Embryonic facial prominence (tissue), 1 donor: ENCODE measurements at regions not wholly inside any gene's neighbourhood (a gene's known extent, or its start where the extent isn't known, plus 50 kb on each side); places are given as distances from the start of the nearest gene placed in this dataset.

ENCODE experiments used
- DNase-seq: peaks from one replicate; pipeline ENCODE4 v3.0.0-alpha.2; 2016; ENCODE audit errors: extremely low spot score

GRCh38 chr11:37527545-37527944 is 929.5 kb upstream of the RAG2 start:
- no peak for DNase-seq

GRCh38 chr11:37525336-37525735 is 927.3 kb upstream of the RAG2 start:
- no peak for DNase-seq

GRCh38 chr11:37519781-37520180 is 921.7 kb upstream of the RAG2 start:
- DNase-seq, result no peak

GRCh38 chr11:37512156-37512780 is 914.2 kb upstream of the RAG2 start:
- DNase-seq, result no peak

- DNase-seq, result no peak
Observed at GRCh38 chr11:37511425-37511933, 913.4 kb upstream of the RAG2 start.

- DNase-seq, result no peak
Observed at GRCh38 chr11:37509506-37509905, 911.5 kb upstream of the RAG2 start.

- DNase-seq, result no peak
Observed at GRCh38 chr11:37506531-37506930, 908.5 kb upstream of the RAG2 start.

GRCh38 chr11:37505406-37505805 is 907.4 kb upstream of the RAG2 start:
- no peak for DNase-seq

- DNase-seq, result no peak
Observed at GRCh38 chr11:37504921-37505320, 906.9 kb upstream of the RAG2 start.

- DNase-seq, result no peak
Observed at GRCh38 chr11:37504060-37504611, 906.1 kb upstream of the RAG2 start.

GRCh38 chr11:37503411-37504059 is 905.5 kb upstream of the RAG2 start:
- no peak for DNase-seq

- no peak for DNase-seq
Observed at GRCh38 chr11:37502202-37502601, 904.2 kb upstream of the RAG2 start.

- DNase-seq, result no peak
Observed at GRCh38 chr11:37500425-37500824, 902.4 kb upstream of the RAG2 start.

- DNase-seq, result no peak
Observed at GRCh38 chr11:37497326-37497725, 899.3 kb upstream of the RAG2 start.

- no peak for DNase-seq
Observed at GRCh38 chr11:37496201-37496600, 898.2 kb upstream of the RAG2 start.

- no peak for DNase-seq
Observed at GRCh38 chr11:37484298-37484697, 886.3 kb upstream of the RAG2 start.

GRCh38 chr11:37483761-37484160 is 885.7 kb upstream of the RAG2 start:
- no peak for DNase-seq

- DNase-seq, result no peak
Observed at GRCh38 chr11:37474889-37475288, 876.9 kb upstream of the RAG2 start.

- DNase-seq, result no peak
Observed at GRCh38 chr11:37468344-37468743, 870.3 kb upstream of the RAG2 start.

GRCh38 chr11:37465221-37465620 is 867.2 kb upstream of the RAG2 start:
- no peak for DNase-seq

- DNase-seq, result no peak
Observed at GRCh38 chr11:37459456-37459855, 861.4 kb upstream of the RAG2 start.

- no peak for DNase-seq
Observed at GRCh38 chr11:37456746-37457145, 858.7 kb upstream of the RAG2 start.

- no peak for DNase-seq
Observed at GRCh38 chr11:37451903-37452302, 853.9 kb upstream of the RAG2 start.
